ACC112 (cell line): ENCODE measurements at regions not wholly inside any gene's neighbourhood (a gene's known extent, or its start where the extent isn't known, plus 50 kb on each side); places are given as distances from the start of the nearest gene placed in this dataset.

ENCODE experiments used
- H2AFZ ChIP-seq: fragments of 200-600 bp; sonication (generic); one replicate; pipeline ENCODE4 v1.6.0; 2017; ENCODE audit warnings: antibody characterized with exemption, low read length; ENCODE audit not compliant: unreplicated experiment
- H3K27ac ChIP-seq: fragments of 200-600 bp; sonication (generic); 2 replicates; pipeline ENCODE4 v1.5.1; 2014; ENCODE audit warnings: low read depth, mild to moderate bottlenecking, antibody characterized with exemption, low read length, moderate library complexity
- H3K27me3 ChIP-seq: fragments of 200-600 bp; sonication (generic); 2 replicates; pipeline ENCODE4 v1.6.1; 2014; ENCODE audit warnings: mild to moderate bottlenecking, antibody characterized with exemption, low read length, moderate library complexity, mixed read lengths; ENCODE audit not compliant: insufficient read depth
- H3K36me3 ChIP-seq: fragments of 200-600 bp; sonication (generic); 2 replicates; pipeline ENCODE4 v1.6.1; 2016; ENCODE audit warnings: mild to moderate bottlenecking, antibody characterized with exemption, low read length, moderate library complexity, mixed read lengths; ENCODE audit not compliant: insufficient read depth
- H3K4me1 ChIP-seq: fragments of 200-600 bp; sonication (generic); one replicate; pipeline ENCODE4 v1.6.1; 2016; ENCODE audit warnings: low read length, mixed read lengths; ENCODE audit not compliant: insufficient read depth, unreplicated experiment, control insufficient read depth
- H3K4me3 ChIP-seq: fragments of 200-600 bp; sonication (generic); 2 replicates; pipeline ENCODE4 v1.5.1; 2014; ENCODE audit warnings: mild to moderate bottlenecking, low read depth, low read length
- H3K79me2 ChIP-seq: fragments of 200-600 bp; sonication (generic); one replicate; pipeline ENCODE4 v1.6.0; 2016; ENCODE audit warnings: low read length; ENCODE audit not compliant: control insufficient read depth, unreplicated experiment, insufficient read depth

DNA sequence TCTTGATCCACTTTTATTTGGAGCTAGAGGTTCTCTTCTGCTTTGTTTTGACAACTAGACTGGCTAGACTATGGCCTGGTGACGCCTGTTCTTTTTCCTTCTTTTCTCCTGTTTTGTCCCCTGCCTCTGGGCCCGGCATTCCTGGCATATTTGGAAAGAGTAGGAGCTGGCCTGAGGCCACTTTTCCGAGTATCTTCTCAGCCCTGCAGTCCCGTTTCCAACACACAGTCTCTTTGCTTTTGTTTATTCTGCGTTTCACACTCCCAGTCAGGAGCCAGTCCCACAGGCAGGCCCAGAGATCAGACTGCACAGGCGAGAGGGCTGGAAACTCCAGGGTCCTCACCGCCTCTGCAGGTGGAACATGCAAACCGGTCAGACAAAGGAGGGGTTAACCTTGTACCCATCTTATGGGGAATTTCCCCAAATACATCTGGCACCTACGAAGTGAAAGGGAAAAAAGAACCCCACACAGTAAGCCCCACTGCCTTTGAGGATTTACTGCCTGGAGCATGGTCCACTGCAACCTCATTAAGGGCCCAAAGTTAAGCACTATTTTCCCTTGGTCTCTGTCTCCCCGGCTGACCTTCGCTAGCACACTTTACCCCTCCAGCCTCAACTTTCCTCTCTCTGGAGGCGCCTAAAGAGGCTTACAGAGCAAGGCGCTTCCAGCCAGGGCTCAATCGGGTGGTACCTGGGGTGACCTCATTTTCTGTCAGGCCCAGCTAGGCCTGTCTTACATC lies 141.1 kb downstream of the TOMM20 start:
- H3K27me3 ChIP-seq: no peaks in the 10 kb centered on the region
- H3K27ac ChIP-seq: peak overlapping the region; percentile 100
- H3K36me3 ChIP-seq: no peaks in the 10 kb centered on the region
- peaks cover 50% of the 10 kb centered on the region for H3K4me1 ChIP-seq
- 0 out of 2 replicates have a peak overlapping the region, but pooled peaks have one; percentile 4 for H3K4me3 ChIP-seq
- no peak overlapping the region for H2AFZ ChIP-seq
- H3K79me2 ChIP-seq: no peaks in the 10 kb centered on the region

DNA sequence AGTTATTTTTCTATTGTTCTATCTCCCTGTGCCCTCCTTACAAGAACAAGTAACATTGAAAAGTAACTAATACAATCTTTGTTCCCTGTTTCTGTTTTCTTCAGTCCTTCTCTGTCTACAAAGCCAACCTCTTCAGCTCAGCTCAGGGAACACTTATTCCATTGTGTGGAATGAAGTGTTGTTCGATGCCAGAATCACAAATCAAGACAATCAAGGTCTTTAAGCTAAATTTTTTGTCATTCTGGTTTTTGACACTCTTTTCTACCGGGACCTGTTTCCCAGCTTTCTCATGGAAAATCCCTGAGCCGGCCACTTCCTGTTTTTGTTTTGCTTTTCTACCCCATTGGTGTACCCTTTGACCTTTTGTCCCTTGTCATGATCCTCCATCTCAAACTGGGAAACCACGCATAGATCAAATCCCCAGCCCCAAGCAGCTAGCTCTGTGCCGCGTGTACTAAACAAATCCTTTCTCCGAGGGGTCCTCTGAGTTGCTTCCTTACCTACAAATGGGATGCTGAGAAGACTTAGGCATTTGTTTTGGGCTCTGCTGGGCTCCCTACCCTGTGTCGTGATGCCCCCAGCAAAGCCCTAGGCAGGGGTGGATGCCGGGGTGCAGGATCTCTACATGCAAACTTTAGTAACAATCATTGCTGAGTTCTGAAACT lies 141.8 kb downstream of the TOMM20 start:
- H3K79me2 ChIP-seq: no peaks in the 10 kb centered on the region
- peaks cover 57% of the 10 kb centered on the region for H3K4me1 ChIP-seq
- no peak overlapping the region for H3K4me3 ChIP-seq
- H3K36me3 ChIP-seq: no peaks in the 10 kb centered on the region
- no peaks in the 10 kb centered on the region for H3K27me3 ChIP-seq
- peak overlapping the region; percentile 100 for H3K27ac ChIP-seq
- H2AFZ ChIP-seq: peak overlapping the region; percentile 57

DNA sequence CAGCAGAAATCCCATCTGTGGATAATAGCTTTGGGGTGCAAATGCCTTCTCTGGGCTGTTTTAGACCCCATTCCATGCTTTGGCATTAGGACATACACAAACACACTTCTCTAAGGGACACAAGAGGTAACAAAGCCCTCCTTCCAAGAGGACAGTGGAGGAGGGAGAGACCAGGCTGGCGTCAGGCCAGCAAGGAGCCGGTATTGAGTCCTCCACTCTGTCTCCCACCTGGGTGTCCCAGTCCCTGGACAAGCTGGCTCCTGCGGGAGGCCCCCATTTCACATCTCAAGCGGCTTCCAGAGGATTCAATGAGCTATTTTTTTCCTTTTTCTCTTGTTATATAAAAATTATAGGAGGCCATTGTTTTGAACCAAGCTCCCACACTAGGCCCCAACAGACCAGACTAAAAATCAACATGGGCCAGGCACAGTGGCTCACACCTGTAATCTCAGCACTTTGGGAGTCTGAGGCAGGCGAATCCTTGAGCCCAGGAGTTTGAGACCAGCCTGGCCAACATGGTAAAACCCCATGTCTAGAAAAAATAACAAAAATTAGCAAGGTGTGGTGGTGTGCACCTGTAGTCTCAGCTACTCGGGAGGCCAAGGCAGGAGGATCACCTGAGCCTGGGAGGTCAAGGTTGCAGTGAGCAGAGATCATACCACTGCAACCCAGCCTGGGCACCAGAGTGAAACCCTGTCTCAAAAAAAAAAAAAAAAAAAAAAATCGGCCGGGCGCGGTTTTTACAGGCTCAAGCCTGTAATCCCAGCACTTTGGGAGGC lies 142.9 kb downstream of the TOMM20 start:
- Histone ChIP-seq H2AFZ (no peak overlapping the region), H3K79me2 (no peaks in the 10 kb centered on the region), H3K27me3 (no peaks in the 10 kb centered on the region), H3K27ac (peak overlapping the region; percentile 100), H3K4me1 (peaks cover 67% of the 10 kb centered on the region), H3K36me3 (no peaks in the 10 kb centered on the region), H3K4me3 (no peak overlapping the region)

DNA sequence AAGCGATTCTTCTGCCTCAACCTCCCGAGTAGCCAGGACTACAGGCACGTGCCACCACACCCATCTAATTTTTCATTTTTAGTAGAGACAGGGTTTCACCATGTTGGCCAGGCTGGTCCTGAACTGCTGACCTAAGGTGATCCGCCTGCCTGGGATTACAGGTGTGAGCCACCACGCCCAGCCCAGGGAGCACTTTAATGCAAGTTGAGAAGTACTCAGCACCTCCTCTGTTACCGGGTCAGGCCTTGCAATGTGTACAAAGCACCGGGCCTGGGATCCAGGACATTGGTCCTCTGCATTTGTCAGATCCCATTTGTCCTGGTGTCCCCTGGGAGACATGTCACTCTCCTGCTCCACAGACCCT lies 143.6 kb downstream of the TOMM20 start:
- H3K36me3 ChIP-seq: no peaks in the 10 kb centered on the region
- no peak overlapping the region for H3K4me3 ChIP-seq
- no peak overlapping the region for H2AFZ ChIP-seq
- no peaks in the 10 kb centered on the region for H3K27me3 ChIP-seq
- no peaks in the 10 kb centered on the region for H3K79me2 ChIP-seq
- H3K27ac ChIP-seq: peak overlapping the region; percentile 100
- H3K4me1 ChIP-seq: peaks cover 73% of the 10 kb centered on the region

DNA sequence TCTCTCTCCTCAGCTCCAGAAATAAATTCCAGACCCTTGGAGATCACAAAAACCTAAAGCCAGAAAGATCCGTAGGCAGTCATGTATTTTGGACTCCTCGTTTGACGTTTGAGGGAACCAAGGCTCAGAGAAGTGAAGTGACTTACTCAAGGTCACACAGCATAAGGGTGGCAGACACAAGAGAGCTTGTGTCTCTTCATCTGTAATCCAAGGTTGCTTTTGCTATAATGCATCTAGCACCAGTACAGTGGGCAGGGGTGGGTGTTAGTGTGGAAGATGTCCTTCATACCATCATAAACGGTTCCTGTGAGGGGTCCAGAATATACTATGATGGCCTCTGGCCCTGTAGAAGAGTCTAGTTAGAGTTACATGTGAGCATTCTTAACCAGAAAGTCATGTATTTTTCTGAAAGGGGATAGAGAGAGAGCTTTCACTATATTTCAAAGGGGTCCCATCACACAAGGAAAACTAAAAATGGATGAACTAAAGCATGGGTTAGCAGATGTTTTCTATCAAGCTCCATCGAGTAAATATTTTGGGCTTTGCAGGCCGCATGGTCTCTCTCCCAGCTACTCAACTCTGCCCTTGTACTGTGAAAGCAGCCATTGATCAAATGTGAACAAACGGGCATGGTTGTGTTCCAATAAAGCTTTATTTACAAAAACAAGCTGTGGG lies 144.9 kb downstream of the TOMM20 start:
- peaks cover 81% of the 10 kb centered on the region for H3K4me1 ChIP-seq
- no peak overlapping the region for H2AFZ ChIP-seq
- H3K27ac ChIP-seq: peak overlapping the region; percentile 100

DNA sequence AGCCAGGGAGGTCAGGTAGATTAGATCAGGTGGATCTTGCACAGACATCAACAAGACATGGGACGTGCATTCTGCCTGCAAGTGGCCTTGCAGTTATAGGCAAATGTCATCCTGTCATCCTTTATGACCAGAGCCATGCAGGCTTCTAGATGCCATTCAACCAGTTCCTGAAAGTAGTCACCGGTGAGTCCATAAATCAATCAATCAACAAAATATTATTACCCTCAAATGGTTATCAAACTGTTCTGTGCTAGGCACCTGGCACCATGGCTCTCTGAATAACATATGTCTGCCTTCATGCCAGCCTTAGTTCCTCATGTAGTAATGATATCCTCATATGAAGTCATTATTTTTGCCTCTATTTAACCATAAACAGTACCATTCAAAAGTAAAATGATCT lies 146.9 kb downstream of the TOMM20 start:
- Histone ChIP-seq H3K36me3 (no peaks in the 10 kb centered on the region), H2AFZ (no peak overlapping the region), H3K4me1 (peaks cover 79% of the 10 kb centered on the region), H3K27ac (peak overlapping the region; percentile 100), H3K79me2 (no peaks in the 10 kb centered on the region), H3K27me3 (no peaks in the 10 kb centered on the region), H3K4me3 (no peak overlapping the region)

More for the DNA sequence above, 144.9 kb downstream of the TOMM20 start:
- H3K79me2 ChIP-seq: no peaks in the 10 kb centered on the region
- H3K4me3 ChIP-seq: no peak overlapping the region
- no peaks in the 10 kb centered on the region for H3K27me3 ChIP-seq
- H3K36me3 ChIP-seq: no peaks in the 10 kb centered on the region

DNA sequence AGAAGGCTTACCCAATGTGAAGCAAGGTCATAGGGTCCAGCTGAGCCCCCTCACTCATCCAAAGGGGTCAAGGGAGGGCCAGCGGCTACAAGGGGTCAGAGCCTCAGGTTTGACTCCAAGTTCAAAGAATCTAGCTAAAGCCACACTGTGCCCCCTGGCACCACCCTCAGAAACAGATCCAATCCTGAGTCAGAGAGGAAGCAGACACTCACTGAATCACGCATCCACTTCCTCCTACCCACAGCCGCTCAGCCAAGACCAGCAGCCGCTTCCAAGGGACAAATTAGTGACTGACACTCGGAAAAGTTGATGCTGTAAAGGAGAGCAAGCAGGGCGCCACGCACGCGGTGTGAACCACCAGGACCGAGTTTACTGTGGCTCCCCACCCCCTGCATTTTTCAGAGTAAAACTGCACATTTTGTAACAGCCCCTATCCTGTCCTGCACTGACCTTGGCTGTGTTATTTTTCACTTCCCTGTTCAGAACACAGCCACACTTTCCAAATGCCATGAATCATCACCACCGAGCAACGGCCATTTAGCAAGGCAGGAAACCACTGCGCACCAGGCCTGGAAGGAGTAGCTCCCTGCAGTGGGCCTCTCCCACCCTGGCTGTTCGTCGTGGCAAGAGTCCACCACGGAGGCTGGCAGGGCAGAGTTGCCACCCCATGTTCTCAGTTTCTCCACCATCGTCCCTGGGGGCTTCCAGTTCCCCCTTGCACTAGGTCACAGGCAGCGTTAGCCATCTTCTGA lies 147.8 kb downstream of the TOMM20 start:
- no peak overlapping the region for H2AFZ ChIP-seq
- peak overlapping the region; percentile 100 for H3K27ac ChIP-seq
- H3K36me3 ChIP-seq: no peaks in the 10 kb centered on the region
- H3K4me3 ChIP-seq: peak overlapping the region; percentile 11
- peaks cover 83% of the 10 kb centered on the region for H3K4me1 ChIP-seq
- no peaks in the 10 kb centered on the region for H3K27me3 ChIP-seq
- no peaks in the 10 kb centered on the region for H3K79me2 ChIP-seq

DNA sequence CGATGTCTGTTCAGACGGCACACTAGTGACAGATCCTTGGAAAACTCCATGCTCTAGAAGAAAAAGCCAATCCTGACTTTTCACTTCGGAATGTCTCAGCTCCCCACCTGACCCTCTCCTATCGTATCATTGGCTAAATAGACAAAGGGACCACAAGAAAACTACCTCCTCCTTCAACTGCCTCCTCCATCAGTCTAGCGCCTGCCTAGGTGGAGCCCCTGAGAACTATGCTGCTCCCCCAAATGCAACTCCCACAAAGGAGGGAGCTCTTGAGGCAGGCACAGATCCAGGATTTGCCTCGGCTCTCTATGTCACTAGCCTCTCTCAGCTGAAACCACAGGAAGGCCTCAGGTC lies 148.4 kb downstream of the TOMM20 start:
- H3K4me1 ChIP-seq: peaks cover 85% of the 10 kb centered on the region

DNA sequence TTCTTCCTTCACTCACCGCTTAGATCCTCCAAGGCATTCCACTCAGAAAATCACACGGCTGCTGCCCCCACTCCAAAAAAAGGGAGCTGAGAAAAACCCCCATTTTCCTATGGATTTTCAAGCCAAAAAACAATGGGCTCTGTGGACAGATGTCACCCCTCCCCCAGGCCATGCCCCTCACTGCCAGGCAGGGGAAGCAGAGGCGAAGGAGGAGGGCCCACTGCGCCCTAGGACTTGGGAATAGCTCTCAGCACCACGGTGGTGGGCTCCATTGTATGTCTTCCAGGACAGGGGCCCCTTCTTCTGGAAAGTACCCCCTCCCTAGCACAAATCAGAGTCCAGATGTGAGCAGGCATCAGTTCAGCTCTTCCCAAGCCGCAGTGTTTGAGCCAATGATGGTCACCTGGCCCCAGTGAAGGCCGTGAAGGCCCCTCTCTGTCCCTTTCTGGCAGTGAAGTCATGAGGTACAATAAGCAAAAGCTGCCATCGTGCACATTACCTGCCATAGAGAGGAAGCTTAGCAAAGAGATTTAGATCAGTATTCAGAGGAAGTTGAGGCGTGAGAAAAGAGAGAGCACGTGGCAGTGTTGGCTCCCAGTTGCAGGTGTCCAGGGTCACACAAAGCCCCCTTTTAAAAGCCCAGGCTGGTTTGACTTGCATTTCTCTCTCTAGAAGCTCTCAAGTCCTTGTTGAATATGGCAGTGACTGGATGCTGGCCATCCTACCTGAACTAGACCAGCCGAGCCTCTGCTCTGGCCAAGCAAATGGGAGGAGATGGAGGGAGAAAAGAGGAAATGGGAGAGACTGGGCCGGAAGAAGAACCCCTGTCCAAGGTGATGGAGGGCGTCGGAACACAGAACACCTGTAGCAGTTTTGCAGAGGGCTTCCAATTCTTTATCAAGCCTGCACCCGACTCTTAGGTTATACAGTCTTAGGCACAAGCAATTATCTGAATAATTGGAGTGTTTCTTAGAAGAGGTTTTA lies 149.0 kb downstream of the TOMM20 start:
- Histone ChIP-seq H3K4me3 (peak overlapping the region; percentile 11; the same call in 1 of the 2 replicates), H3K27ac (peak overlapping the region; percentile 100), H3K79me2 (no peaks in the 10 kb centered on the region), H3K4me1 (peaks cover 85% of the 10 kb centered on the region), H3K36me3 (no peaks in the 10 kb centered on the region), H2AFZ (no peak overlapping the region), H3K27me3 (no peaks in the 10 kb centered on the region)

More for the DNA sequence above, 148.4 kb downstream of the TOMM20 start:
- Histone ChIP-seq H3K36me3 (no peaks in the 10 kb centered on the region), H3K27me3 (no peaks in the 10 kb centered on the region), H3K79me2 (no peaks in the 10 kb centered on the region), H3K4me3 (peak overlapping the region; percentile 11), H2AFZ (no peak overlapping the region), H3K27ac (peak overlapping the region; percentile 100)
